HG03354 (cell line): ENCODE measurements at regions not wholly inside any gene's neighbourhood (a gene's known extent, or its start where the extent isn't known, plus 50 kb on each side); places are given as distances from the start of the nearest gene placed in this dataset.

Experiments
- ATAC-seq: cut with Tn5 transposase; IDR thresholded peaks from one replicate; pipeline ENCODE4 v1.9.1; 2021; ENCODE audit warnings: mild to moderate bottlenecking; ENCODE audit not compliant: unreplicated experiment, poor library complexity, severe bottlenecking

- ATAC-seq: no peak
Measured at GRCh38 chr15:95830281-95830680, 500.2 kb upstream of the NR2F2 start.

GRCh38 chr15:95832668-95833067, 497.8 kb upstream of the NR2F2 start:
- ATAC-seq: no peak

GRCh38 chr15:95834028-95834804, 496.3 kb upstream of the NR2F2 start:
- ATAC-seq: no peak

- no peak for ATAC-seq
Measured at GRCh38 chr15:95836536-95836935, 494.0 kb upstream of the NR2F2 start.

GRCh38 chr15:95837341-95838004, 493.0 kb upstream of the NR2F2 start:
- ATAC-seq: no peak

GRCh38 chr15:95839367-95839782, 491.1 kb upstream of the NR2F2 start:
- ATAC-seq: peak; percentile 96

GRCh38 chr15:95840004-95840403, 490.5 kb upstream of the NR2F2 start:
- no peak for ATAC-seq

GRCh38 chr15:95840855-95841254, 489.6 kb upstream of the NR2F2 start:
- no peak for ATAC-seq

GRCh38 chr15:95842576-95842975, 487.9 kb upstream of the NR2F2 start:
- no peak for ATAC-seq

DNA sequence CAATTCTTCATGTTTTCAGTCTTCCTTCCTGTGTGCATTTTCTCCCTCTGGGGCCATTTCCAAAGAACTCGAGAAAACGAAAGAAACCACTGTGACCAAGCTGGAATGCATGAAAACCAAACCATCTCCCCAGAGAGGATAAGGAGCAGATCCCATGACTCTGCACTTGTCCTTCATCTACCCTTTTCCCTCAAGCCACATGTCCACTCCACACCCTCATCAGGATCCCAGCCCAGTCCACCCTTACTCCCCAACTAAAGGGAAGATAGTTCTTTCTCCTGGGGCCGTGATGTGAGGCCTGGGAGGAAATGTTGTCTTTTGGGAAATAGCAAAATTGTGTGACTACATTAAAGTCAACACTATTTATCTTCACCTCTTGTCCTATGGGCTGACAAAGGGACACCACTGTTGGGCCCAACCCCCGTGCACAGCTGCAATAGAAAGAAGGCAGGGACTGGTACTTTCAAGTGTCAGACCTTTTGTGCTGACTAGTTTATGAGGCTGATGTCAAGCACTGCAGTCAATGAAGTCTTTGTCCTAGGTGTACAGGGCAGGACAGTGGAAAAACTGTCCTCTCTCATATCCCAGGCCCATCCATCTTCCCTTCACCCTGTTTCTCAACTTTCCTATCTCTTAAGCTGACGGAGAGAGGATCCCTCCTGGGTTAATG, 487.1 kb upstream of the NR2F2 start:
- no peak for ATAC-seq

DNA sequence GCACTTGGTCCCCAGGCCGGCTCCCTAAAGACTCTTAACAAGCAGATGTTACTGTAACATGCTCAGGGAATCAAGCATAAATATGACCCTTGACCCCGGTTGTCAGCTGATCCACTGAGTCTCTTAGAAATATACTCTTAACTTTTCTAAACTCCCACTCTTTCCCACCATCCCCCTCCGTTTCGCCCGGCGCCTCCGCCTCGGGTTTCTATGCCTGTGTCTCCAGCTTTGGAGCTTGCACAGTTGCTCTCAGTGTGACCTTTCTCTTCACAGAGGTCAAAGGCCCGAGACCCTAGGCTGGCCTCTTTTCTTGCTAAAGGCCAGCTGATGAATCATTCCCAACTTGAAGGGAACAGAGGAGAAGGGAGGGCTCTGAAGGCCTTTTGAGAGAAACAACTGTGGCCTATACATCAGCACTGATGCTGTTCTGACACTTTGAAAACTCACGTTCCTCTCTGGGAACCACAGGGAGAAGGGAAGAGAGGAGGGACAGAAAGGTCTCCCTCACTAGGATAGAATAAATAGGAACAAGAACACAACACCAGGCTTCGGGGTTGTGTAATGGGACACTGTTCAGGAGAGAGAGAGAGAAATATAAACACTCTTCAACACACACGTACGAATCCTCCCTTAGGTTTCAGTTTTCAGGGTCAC, 484.5 kb upstream of the NR2F2 start:
- ATAC-seq: no peak

GRCh38 chr15:95848126-95848525, 482.4 kb upstream of the NR2F2 start:
- ATAC-seq: no peak

DNA sequence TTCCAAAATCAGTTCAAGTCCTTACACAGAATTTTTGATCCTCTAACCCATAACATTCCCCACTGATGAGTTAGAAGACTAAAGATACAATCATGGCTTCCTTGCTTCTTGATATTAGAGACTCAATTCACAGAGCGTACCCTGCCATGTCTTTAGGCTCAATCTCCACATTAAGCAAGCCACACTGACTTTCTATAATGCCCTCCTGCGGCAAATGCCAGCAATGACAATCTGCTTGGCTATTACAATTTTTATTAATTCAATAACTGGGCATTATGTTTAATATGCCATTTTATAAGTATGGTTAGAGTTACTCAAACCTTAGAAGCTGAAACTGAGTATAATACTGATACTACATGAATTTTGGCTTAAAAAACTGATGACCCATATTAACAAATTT, 479.7 kb upstream of the NR2F2 start:
- no peak for ATAC-seq

- no peak for ATAC-seq
Measured at GRCh38 chr15:95853350-95853749, 477.1 kb upstream of the NR2F2 start.

- ATAC-seq: no peak
Measured at GRCh38 chr15:95857124-95857757, 473.3 kb upstream of the NR2F2 start.

GRCh38 chr15:95857758-95858157, 472.7 kb upstream of the NR2F2 start:
- no peak for ATAC-seq

GRCh38 chr15:95860406-95860805, 470.1 kb upstream of the NR2F2 start:
- no peak for ATAC-seq

DNA sequence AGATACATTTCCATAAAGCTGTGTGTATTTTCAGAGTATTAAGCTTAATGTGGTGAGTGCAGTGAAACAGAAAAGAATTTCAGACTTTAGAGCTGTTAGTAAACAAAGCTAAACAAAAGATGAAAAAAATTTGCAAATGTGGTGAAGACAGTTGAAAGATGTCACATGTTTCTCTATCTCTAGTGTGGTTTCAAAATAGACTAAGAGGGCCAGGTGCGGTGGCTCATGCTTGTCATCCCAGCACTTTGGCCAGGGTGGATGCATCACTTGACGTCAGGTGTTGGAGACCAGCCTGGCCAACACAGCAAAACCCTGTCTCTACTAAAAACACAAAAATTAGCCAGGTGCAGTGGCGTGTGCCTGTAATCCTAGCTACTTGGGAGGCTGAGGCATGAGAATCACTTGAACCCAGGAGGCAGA, 466.0 kb upstream of the NR2F2 start:
- ATAC-seq: peak; percentile 86

- no peak for ATAC-seq
Measured at GRCh38 chr15:95865330-95865739, 465.2 kb upstream of the NR2F2 start.
